B cell (primary cell): ENCODE measurements at regions not wholly inside any gene's neighbourhood (a gene's known extent, or its start where the extent isn't known, plus 50 kb on each side); places are given as distances from the start of the nearest gene placed in this dataset.
"Not testable (repeated sequence)": the region's sequence is repeated elsewhere in the genome, so short reads cannot be mapped to it uniquely, and the experiment has no call there.

ENCODE experiments used
- ATAC-seq: fragments of 200-7000 bp; cut with Tn5 transposase; one replicate; pipeline ENCODE4 v1.10.0; 2021; ENCODE audit warnings: low read depth, mild to moderate bottlenecking, moderate number of reproducible peaks, moderate library complexity
- CTCF ChIA-PET: fragments of 350-600 bp; sonication (Branson Sonifier 250); formaldehyde crosslinking; loops from one replicate; lab custom pipeline; 2021; ENCODE audit warnings: antibody characterized with exemption, inconsistent platforms; lab: Charles Lee
- POLR2A ChIA-PET: fragments of 350-600 bp; sonication (Branson Sonifier 250); formaldehyde crosslinking; loops from one replicate; lab custom pipeline; 2021; ENCODE audit warnings: antibody characterized with exemption; lab: Charles Lee
- DNase-seq: peaks from one replicate; pipeline ENCODE4 v3.0.0; 2013
- H2AFZ ChIP-seq: 2 replicates; pipeline ENCODE4 v1.6.1; 2012; ENCODE audit warnings: mild to moderate bottlenecking, low read depth, low read length; ENCODE audit not compliant: insufficient read depth, poor library complexity, severe bottlenecking
- H3K27ac ChIP-seq, 2 donors: 1 replicate in 1 of 2; 2 replicates in 1 of 2; pipeline ENCODE4 v1.5.1; 2012 to 2013; ENCODE audit warnings: low read length in 2 of 2, mild to moderate bottlenecking in 2 of 2, moderate library complexity in 1 of 2
- H3K27me3 ChIP-seq, 4 experiments: fragments of 200-600 bp in 1 of 4; sonication (generic) in 1 of 4; replicated peaks in 1 of 4; 1 replicate in 2 of 4; 2 replicates in 2 of 4; pipeline versions ENCODE4 v1.6.1 to v1.7.0; 2013 to 2016; ENCODE audit warnings: low read length in 3 of 4, mild to moderate bottlenecking in 2 of 4, mixed read lengths in 1 of 4, moderate library complexity in 1 of 4; ENCODE audit not compliant: insufficient read depth in 4 of 4, control insufficient read depth in 3 of 4; ENCODE audit errors: control extremely low read depth in 1 of 4
- H3K36me3 ChIP-seq, 2 experiments: replicated peaks in 1 of 2; 1 replicate in 1 of 2; 2 replicates in 1 of 2; pipeline versions ENCODE4 v1.6.1 to v1.7.1; 2013; ENCODE audit warnings: low read length in 1 of 2; ENCODE audit not compliant: insufficient read depth in 2 of 2, control insufficient read depth in 1 of 2; ENCODE audit errors: control extremely low read depth in 1 of 2, extremely low read depth in 1 of 2
- H3K4me1 ChIP-seq, 2 donors: fragments of 200-600 bp in 1 of 2; sonication (generic) in 1 of 2; 1 replicate in 1 of 2; 2 replicates in 1 of 2; pipeline versions ENCODE4 v1.5.1 to v1.6.1; 2013 to 2017; ENCODE audit warnings: low read length in 2 of 2; ENCODE audit not compliant: control insufficient read depth in 2 of 2, insufficient read depth in 2 of 2
- H3K4me2 ChIP-seq: replicated peaks from 2 replicates; pipeline ENCODE3; 2012; ENCODE audit warnings: mild to moderate bottlenecking, low read depth, low read length; ENCODE audit not compliant: poor library complexity, severe bottlenecking
- H3K4me3 ChIP-seq, 5 experiments: fragments of 200-600 bp in 1 of 5; sonication (generic) in 1 of 5; 1 replicate in 3 of 5; 2 replicates in 2 of 5; pipeline versions ENCODE4 v1.5.1 to v1.7.0; 2011 to 2016; ENCODE audit warnings: low read length in 4 of 5, mild to moderate bottlenecking in 4 of 5, low read depth in 2 of 5, control low read depth in 1 of 5, moderate library complexity in 1 of 5; ENCODE audit not compliant: insufficient read depth in 1 of 5; ENCODE audit errors: control extremely low read depth in 1 of 5, extremely low read depth in 1 of 5
- H3K79me2 ChIP-seq: fragments of 200-600 bp; sonication (generic); one replicate; pipeline ENCODE4 v1.6.0; 2016; ENCODE audit warnings: low read length; ENCODE audit not compliant: control insufficient read depth, insufficient read depth
- H3K9ac ChIP-seq: fragments of 200-600 bp; sonication (generic); 2 replicates; pipeline ENCODE4 v1.6.1; 2017; ENCODE audit warnings: mild to moderate bottlenecking, low read length, moderate library complexity
- H3K9me3 ChIP-seq, 3 donors: one replicate each; pipeline versions ENCODE4 v1.6.1 to v1.7.1; 2013; ENCODE audit warnings: low read length in 2 of 3; ENCODE audit not compliant: control insufficient read depth in 2 of 3, insufficient read depth in 1 of 3; ENCODE audit errors: control extremely low read depth in 1 of 3
- H4K20me1 ChIP-seq: 2 replicates; pipeline ENCODE4 v1.6.0; 2012; ENCODE audit warnings: mild to moderate bottlenecking, low read length; ENCODE audit not compliant: insufficient read depth, control insufficient read depth, poor library complexity, severe bottlenecking
- H3K27ac Mint-ChIP-seq: one replicate; pipeline ENCODE4 v1.8.0; 2021; ENCODE audit warnings: mixed read lengths
- H3K27me3 Mint-ChIP-seq: one replicate; pipeline ENCODE4 v1.8.0; 2021; ENCODE audit warnings: mixed read lengths
- H3K4me1 Mint-ChIP-seq: one replicate; pipeline ENCODE4 v1.8.0; 2021; ENCODE audit warnings: mixed read lengths
- H3K4me3 Mint-ChIP-seq: one replicate; pipeline ENCODE4 v1.8.0; 2021; ENCODE audit warnings: mixed read lengths
- H3K9me3 Mint-ChIP-seq: one replicate; pipeline ENCODE4 v1.8.0; 2022; ENCODE audit warnings: mixed read lengths; ENCODE audit not compliant: insufficient read depth
- WGBS: methylation state at CpG from one replicate; pipeline ENCODE4 v1.1.5; 2013; ENCODE audit warnings: missing lambda C conversion rate; ENCODE audit not compliant: insufficient coverage; 5-methylcytosine and 5-hydroxymethylcytosine counted together
- intact Hi-C: fragments of 100-400 bp; cut with micrococcal nuclease; formaldehyde crosslinking; loops from one replicate; pipeline ENCODE4 v1.10.0; 2022

GRCh38 chr13:18279971-18280370 lies 901.7 kb downstream of the TUBA3C start:
- H3K27ac Mint-ChIP-seq, H3K27ac ChIP-seq, H3K4me1 Mint-ChIP-seq, H3K4me3 Mint-ChIP-seq, H3K9me3 Mint-ChIP-seq, CTCF ChIA-PET, H3K4me3 ChIP-seq, H3K9ac ChIP-seq, H3K27me3 Mint-ChIP-seq, H3K27me3 ChIP-seq, DNase-seq, intact Hi-C loops, H2AFZ ChIP-seq, POLR2A ChIA-PET, H3K4me1 ChIP-seq, ATAC-seq, H4K20me1 ChIP-seq, H3K36me3 ChIP-seq, H3K4me2 ChIP-seq, H3K9me3 ChIP-seq, H3K79me2 ChIP-seq: not testable (repeated sequence)
- WGBS: 95% methylated on average over 4 of the region's 4 CpGs

GRCh38 chr13:18277372-18277771 lies 904.3 kb downstream of the TUBA3C start:
- H3K9me3 Mint-ChIP-seq, H3K27me3 ChIP-seq, intact Hi-C loops, H3K4me1 Mint-ChIP-seq, H3K9me3 ChIP-seq, H3K27me3 Mint-ChIP-seq, H3K36me3 ChIP-seq, H3K27ac Mint-ChIP-seq, CTCF ChIA-PET, H3K27ac ChIP-seq, H3K4me2 ChIP-seq, H3K4me3 ChIP-seq, POLR2A ChIA-PET, H2AFZ ChIP-seq, H3K4me3 Mint-ChIP-seq, H3K9ac ChIP-seq, ATAC-seq, H3K79me2 ChIP-seq, H3K4me1 ChIP-seq, H4K20me1 ChIP-seq, DNase-seq: not testable (repeated sequence)
- WGBS: 89% methylated on average over 5 of the region's 12 CpGs

GRCh38 chr13:18276280-18276679 lies 905.3 kb downstream of the TUBA3C start:
- H3K4me1 ChIP-seq, H3K27ac ChIP-seq, H2AFZ ChIP-seq, H3K79me2 ChIP-seq, H3K27me3 ChIP-seq, H3K9ac ChIP-seq, H4K20me1 ChIP-seq, H3K4me3 ChIP-seq, H3K4me1 Mint-ChIP-seq, intact Hi-C loops, H3K9me3 ChIP-seq, H3K27me3 Mint-ChIP-seq, DNase-seq, H3K9me3 Mint-ChIP-seq, H3K4me2 ChIP-seq, CTCF ChIA-PET, H3K4me3 Mint-ChIP-seq, ATAC-seq, POLR2A ChIA-PET, H3K27ac Mint-ChIP-seq, H3K36me3 ChIP-seq: not testable (repeated sequence)
- no CpG with 5 or more reads among the region's 6 CpGs for WGBS

- H3K27me3 Mint-ChIP-seq, H3K4me3 Mint-ChIP-seq, H3K4me2 ChIP-seq, H3K9me3 ChIP-seq, H3K36me3 ChIP-seq, DNase-seq, H3K4me1 ChIP-seq, H3K9ac ChIP-seq, ATAC-seq, H3K79me2 ChIP-seq, H3K27ac ChIP-seq, CTCF ChIA-PET, H2AFZ ChIP-seq, H3K27me3 ChIP-seq, H3K4me3 ChIP-seq, intact Hi-C loops, POLR2A ChIA-PET, H3K9me3 Mint-ChIP-seq, H3K27ac Mint-ChIP-seq, H3K4me1 Mint-ChIP-seq, H4K20me1 ChIP-seq: not testable (repeated sequence)
- WGBS: 88% methylated on average over 7 of the region's 14 CpGs
Measured at GRCh38 chr13:18273785-18274514, 907.7 kb downstream of the TUBA3C start.
